ENCODE measurements at regions not wholly inside any gene's neighbourhood (a gene's known extent, or its start where the extent isn't known, plus 50 kb on each side); places are given as distances from the start of the nearest gene placed in this dataset.

DNA sequence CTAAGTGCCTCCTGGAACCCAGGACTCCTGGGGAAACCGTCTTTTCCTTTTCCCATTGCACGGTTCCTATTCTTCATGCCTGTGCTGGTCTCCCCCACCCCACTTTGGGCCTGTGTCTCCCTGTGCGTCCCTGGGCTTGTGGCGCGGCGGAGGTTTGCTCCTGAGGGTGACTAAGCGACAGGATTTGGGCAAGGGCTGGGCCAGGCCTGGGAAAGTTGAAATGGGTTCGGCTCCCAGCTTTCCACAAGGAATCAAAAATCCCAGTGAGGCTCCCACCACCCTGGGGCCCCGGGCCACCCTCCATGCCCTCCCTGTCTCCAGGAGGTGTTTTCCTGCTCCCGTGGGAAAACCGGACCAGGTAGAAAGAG, 197.6 kb downstream of the NDUFA10 start (continued):
- TF ChIP-seq, protein P1, sequence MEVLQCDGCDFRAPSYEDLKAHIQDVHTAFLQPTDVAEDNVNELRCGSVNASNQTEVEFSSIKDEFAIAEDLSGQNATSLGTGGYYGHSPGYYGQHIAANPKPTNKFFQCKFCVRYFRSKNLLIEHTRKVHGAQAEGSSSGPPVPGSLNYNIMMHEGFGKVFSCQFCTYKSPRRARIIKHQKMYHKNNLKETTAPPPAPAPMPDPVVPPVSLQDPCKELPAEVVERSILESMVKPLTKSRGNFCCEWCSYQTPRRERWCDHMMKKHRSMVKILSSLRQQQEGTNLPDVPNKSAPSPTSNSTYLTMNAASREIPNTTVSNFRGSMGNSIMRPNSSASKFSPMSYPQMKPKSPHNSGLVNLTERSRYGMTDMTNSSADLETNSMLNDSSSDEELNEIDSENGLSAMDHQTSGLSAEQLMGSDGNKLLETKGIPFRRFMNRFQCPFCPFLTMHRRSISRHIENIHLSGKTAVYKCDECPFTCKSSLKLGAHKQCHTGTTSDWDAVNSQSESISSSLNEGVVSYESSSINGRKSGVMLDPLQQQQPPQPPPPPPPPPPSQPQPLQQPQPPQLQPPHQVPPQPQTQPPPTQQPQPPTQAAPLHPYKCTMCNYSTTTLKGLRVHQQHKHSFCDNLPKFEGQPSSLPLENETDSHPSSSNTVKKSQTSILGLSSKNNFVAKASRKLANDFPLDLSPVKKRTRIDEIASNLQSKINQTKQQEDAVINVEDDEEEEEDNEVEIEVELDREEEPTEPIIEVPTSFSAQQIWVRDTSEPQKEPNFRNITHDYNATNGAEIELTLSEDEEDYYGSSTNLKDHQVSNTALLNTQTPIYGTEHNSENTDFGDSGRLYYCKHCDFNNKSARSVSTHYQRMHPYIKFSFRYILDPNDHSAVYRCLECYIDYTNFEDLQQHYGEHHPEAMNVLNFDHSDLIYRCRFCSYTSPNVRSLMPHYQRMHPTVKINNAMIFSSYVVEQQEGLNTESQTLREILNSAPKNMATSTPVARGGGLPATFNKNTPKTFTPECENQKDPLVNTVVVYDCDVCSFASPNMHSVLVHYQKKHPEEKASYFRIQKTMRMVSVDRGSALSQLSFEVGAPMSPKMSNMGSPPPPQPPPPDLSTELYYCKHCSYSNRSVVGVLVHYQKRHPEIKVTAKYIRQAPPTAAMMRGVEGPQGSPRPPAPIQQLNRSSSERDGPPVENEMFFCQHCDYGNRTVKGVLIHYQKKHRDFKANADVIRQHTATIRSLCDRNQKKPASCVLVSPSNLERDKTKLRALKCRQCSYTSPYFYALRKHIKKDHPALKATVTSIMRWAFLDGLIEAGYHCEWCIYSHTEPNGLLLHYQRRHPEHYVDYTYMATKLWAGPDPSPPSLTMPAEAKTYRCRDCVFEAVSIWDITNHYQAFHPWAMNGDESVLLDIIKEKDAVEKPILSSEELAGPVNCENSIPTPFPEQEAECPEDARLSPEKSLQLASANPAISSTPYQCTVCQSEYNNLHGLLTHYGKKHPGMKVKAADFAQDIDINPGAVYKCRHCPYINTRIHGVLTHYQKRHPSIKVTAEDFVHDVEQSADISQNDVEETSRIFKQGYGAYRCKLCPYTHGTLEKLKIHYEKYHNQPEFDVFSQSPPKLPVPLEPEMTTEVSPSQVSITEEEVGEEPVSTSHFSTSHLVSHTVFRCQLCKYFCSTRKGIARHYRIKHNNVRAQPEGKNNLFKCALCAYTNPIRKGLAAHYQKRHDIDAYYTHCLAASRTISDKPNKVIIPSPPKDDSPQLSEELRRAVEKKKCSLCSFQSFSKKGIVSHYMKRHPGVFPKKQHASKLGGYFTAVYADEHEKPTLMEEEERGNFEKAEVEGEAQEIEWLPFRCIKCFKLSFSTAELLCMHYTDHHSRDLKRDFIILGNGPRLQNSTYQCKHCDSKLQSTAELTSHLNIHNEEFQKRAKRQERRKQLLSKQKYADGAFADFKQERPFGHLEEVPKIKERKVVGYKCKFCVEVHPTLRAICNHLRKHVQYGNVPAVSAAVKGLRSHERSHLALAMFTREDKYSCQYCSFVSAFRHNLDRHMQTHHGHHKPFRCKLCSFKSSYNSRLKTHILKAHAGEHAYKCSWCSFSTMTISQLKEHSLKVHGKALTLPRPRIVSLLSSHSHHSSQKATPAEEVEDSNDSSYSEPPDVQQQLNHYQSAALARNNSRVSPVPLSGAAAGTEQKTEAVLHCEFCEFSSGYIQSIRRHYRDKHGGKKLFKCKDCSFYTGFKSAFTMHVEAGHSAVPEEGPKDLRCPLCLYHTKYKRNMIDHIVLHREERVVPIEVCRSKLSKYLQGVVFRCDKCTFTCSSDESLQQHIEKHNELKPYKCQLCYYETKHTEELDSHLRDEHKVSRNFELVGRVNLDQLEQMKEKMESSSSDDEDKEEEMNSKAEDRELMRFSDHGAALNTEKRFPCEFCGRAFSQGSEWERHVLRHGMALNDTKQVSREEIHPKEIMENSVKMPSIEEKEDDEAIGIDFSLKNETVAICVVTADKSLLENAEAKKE (CRISPR knock-in tag; IDR thresholded peaks at IDR 0.05) = no peak
- TF ChIP-seq STAT1 (IDR thresholded peaks at IDR 0.05; ENCODE audit: unreplicated experiment) = no peak
- TF ChIP-seq JUNB (IDR thresholded peaks at IDR 0.05; ENCODE audit: unreplicated experiment) = no peak
- TF ChIP-seq, protein P2, sequence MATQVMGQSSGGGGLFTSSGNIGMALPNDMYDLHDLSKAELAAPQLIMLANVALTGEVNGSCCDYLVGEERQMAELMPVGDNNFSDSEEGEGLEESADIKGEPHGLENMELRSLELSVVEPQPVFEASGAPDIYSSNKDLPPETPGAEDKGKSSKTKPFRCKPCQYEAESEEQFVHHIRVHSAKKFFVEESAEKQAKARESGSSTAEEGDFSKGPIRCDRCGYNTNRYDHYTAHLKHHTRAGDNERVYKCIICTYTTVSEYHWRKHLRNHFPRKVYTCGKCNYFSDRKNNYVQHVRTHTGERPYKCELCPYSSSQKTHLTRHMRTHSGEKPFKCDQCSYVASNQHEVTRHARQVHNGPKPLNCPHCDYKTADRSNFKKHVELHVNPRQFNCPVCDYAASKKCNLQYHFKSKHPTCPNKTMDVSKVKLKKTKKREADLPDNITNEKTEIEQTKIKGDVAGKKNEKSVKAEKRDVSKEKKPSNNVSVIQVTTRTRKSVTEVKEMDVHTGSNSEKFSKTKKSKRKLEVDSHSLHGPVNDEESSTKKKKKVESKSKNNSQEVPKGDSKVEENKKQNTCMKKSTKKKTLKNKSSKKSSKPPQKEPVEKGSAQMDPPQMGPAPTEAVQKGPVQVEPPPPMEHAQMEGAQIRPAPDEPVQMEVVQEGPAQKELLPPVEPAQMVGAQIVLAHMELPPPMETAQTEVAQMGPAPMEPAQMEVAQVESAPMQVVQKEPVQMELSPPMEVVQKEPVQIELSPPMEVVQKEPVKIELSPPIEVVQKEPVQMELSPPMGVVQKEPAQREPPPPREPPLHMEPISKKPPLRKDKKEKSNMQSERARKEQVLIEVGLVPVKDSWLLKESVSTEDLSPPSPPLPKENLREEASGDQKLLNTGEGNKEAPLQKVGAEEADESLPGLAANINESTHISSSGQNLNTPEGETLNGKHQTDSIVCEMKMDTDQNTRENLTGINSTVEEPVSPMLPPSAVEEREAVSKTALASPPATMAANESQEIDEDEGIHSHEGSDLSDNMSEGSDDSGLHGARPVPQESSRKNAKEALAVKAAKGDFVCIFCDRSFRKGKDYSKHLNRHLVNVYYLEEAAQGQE (IDR thresholded peaks at IDR 0.05; ENCODE audit: unreplicated experiment) = no peak
- TF ChIP-seq CREB1 (CRISPR knock-in tag; IDR thresholded peaks at IDR 0.05; ENCODE audit: low read depth) = no peak
- TF ChIP-seq NANOG (IDR thresholded peaks at IDR 0.05; ENCODE audit: borderline replicate concordance) = no peak
- TF ChIP-seq, protein P3, sequence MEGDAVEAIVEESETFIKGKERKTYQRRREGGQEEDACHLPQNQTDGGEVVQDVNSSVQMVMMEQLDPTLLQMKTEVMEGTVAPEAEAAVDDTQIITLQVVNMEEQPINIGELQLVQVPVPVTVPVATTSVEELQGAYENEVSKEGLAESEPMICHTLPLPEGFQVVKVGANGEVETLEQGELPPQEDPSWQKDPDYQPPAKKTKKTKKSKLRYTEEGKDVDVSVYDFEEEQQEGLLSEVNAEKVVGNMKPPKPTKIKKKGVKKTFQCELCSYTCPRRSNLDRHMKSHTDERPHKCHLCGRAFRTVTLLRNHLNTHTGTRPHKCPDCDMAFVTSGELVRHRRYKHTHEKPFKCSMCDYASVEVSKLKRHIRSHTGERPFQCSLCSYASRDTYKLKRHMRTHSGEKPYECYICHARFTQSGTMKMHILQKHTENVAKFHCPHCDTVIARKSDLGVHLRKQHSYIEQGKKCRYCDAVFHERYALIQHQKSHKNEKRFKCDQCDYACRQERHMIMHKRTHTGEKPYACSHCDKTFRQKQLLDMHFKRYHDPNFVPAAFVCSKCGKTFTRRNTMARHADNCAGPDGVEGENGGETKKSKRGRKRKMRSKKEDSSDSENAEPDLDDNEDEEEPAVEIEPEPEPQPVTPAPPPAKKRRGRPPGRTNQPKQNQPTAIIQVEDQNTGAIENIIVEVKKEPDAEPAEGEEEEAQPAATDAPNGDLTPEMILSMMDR (conservative IDR thresholded peaks at IDR 0.05; ENCODE audit: low read depth in 2 of 2) = no peak
- TF ChIP-seq EZH2 (IDR thresholded peaks at IDR 0.05; ENCODE audit: low read depth, unreplicated experiment) = no peak
- TF ChIP-seq EZH2phosphoT487 (IDR thresholded peaks at IDR 0.05; ENCODE audit: unreplicated experiment) = no peak
- no peak for TF ChIP-seq ZNF114 (CRISPR knock-in tag; IDR thresholded peaks at IDR 0.05)
